B cell (primary cell): ENCODE measurements at regions not wholly inside any gene's neighbourhood (a gene's known extent, or its start where the extent isn't known, plus 50 kb on each side); places are given as distances from the start of the nearest gene placed in this dataset.

Source experiments
- ATAC-seq: fragments of 200-7000 bp; cut with Tn5 transposase; one replicate; pipeline ENCODE4 v1.10.0; 2021; ENCODE audit warnings: low read depth, mild to moderate bottlenecking, moderate number of reproducible peaks, moderate library complexity
- CTCF ChIA-PET: fragments of 350-600 bp; sonication (Branson Sonifier 250); formaldehyde crosslinking; loops from one replicate; lab custom pipeline; 2021; ENCODE audit warnings: antibody characterized with exemption, inconsistent platforms; lab: Charles Lee
- POLR2A ChIA-PET: fragments of 350-600 bp; sonication (Branson Sonifier 250); formaldehyde crosslinking; loops from one replicate; lab custom pipeline; 2021; ENCODE audit warnings: antibody characterized with exemption; lab: Charles Lee
- DNase-seq: peaks from one replicate; pipeline ENCODE4 v3.0.0; 2013
- H2AFZ ChIP-seq: 2 replicates; pipeline ENCODE4 v1.6.1; 2012; ENCODE audit warnings: mild to moderate bottlenecking, low read depth, low read length; ENCODE audit not compliant: insufficient read depth, poor library complexity, severe bottlenecking
- H3K27ac ChIP-seq, 2 donors: 1 replicate in 1 of 2; 2 replicates in 1 of 2; pipeline ENCODE4 v1.5.1; 2012 to 2013; ENCODE audit warnings: low read length in 2 of 2, mild to moderate bottlenecking in 2 of 2, moderate library complexity in 1 of 2
- H3K27me3 ChIP-seq, 4 experiments: fragments of 200-600 bp in 1 of 4; sonication (generic) in 1 of 4; replicated peaks in 1 of 4; 1 replicate in 2 of 4; 2 replicates in 2 of 4; pipeline versions ENCODE4 v1.6.1 to v1.7.0; 2013 to 2016; ENCODE audit warnings: low read length in 3 of 4, mild to moderate bottlenecking in 2 of 4, mixed read lengths in 1 of 4, moderate library complexity in 1 of 4; ENCODE audit not compliant: insufficient read depth in 4 of 4, control insufficient read depth in 3 of 4; ENCODE audit errors: control extremely low read depth in 1 of 4
- H3K36me3 ChIP-seq, 2 experiments: replicated peaks in 1 of 2; 1 replicate in 1 of 2; 2 replicates in 1 of 2; pipeline versions ENCODE4 v1.6.1 to v1.7.1; 2013; ENCODE audit warnings: low read length in 1 of 2; ENCODE audit not compliant: insufficient read depth in 2 of 2, control insufficient read depth in 1 of 2; ENCODE audit errors: control extremely low read depth in 1 of 2, extremely low read depth in 1 of 2
- H3K4me1 ChIP-seq, 2 donors: fragments of 200-600 bp in 1 of 2; sonication (generic) in 1 of 2; 1 replicate in 1 of 2; 2 replicates in 1 of 2; pipeline versions ENCODE4 v1.5.1 to v1.6.1; 2013 to 2017; ENCODE audit warnings: low read length in 2 of 2; ENCODE audit not compliant: control insufficient read depth in 2 of 2, insufficient read depth in 2 of 2
- H3K4me2 ChIP-seq: replicated peaks from 2 replicates; pipeline ENCODE3; 2012; ENCODE audit warnings: mild to moderate bottlenecking, low read depth, low read length; ENCODE audit not compliant: poor library complexity, severe bottlenecking
- H3K4me3 ChIP-seq, 5 experiments: fragments of 200-600 bp in 1 of 5; sonication (generic) in 1 of 5; 1 replicate in 3 of 5; 2 replicates in 2 of 5; pipeline versions ENCODE4 v1.5.1 to v1.7.0; 2011 to 2016; ENCODE audit warnings: low read length in 4 of 5, mild to moderate bottlenecking in 4 of 5, low read depth in 2 of 5, control low read depth in 1 of 5, moderate library complexity in 1 of 5; ENCODE audit not compliant: insufficient read depth in 1 of 5; ENCODE audit errors: control extremely low read depth in 1 of 5, extremely low read depth in 1 of 5
- H3K79me2 ChIP-seq: fragments of 200-600 bp; sonication (generic); one replicate; pipeline ENCODE4 v1.6.0; 2016; ENCODE audit warnings: low read length; ENCODE audit not compliant: control insufficient read depth, insufficient read depth
- H3K9ac ChIP-seq: fragments of 200-600 bp; sonication (generic); 2 replicates; pipeline ENCODE4 v1.6.1; 2017; ENCODE audit warnings: mild to moderate bottlenecking, low read length, moderate library complexity
- H3K9me3 ChIP-seq, 3 donors: one replicate each; pipeline versions ENCODE4 v1.6.1 to v1.7.1; 2013; ENCODE audit warnings: low read length in 2 of 3; ENCODE audit not compliant: control insufficient read depth in 2 of 3, insufficient read depth in 1 of 3; ENCODE audit errors: control extremely low read depth in 1 of 3
- H4K20me1 ChIP-seq: 2 replicates; pipeline ENCODE4 v1.6.0; 2012; ENCODE audit warnings: mild to moderate bottlenecking, low read length; ENCODE audit not compliant: insufficient read depth, control insufficient read depth, poor library complexity, severe bottlenecking
- H3K27ac Mint-ChIP-seq: one replicate; pipeline ENCODE4 v1.8.0; 2021; ENCODE audit warnings: mixed read lengths
- H3K27me3 Mint-ChIP-seq: one replicate; pipeline ENCODE4 v1.8.0; 2021; ENCODE audit warnings: mixed read lengths
- H3K4me1 Mint-ChIP-seq: one replicate; pipeline ENCODE4 v1.8.0; 2021; ENCODE audit warnings: mixed read lengths
- H3K4me3 Mint-ChIP-seq: one replicate; pipeline ENCODE4 v1.8.0; 2021; ENCODE audit warnings: mixed read lengths
- H3K9me3 Mint-ChIP-seq: one replicate; pipeline ENCODE4 v1.8.0; 2022; ENCODE audit warnings: mixed read lengths; ENCODE audit not compliant: insufficient read depth
- CTCF ChIP-seq: fragments of 200-600 bp; IDR thresholded peaks from one replicate; pipeline ENCODE4 v1.8.0; 2022; ENCODE audit warnings: antibody characterized with exemption, mild to moderate bottlenecking
- EZH2 ChIP-seq: IDR thresholded peaks from 2 replicates; pipeline ENCODE4 v1.6.1; 2012; ENCODE audit warnings: borderline replicate concordance, low read depth, mild to moderate bottlenecking, moderate library complexity, low read length; ENCODE audit not compliant: insufficient read depth, poor library complexity, severe bottlenecking
- WGBS: methylation state at CpG from one replicate; pipeline ENCODE4 v1.1.5; 2013; ENCODE audit warnings: missing lambda C conversion rate; ENCODE audit not compliant: insufficient coverage; 5-methylcytosine and 5-hydroxymethylcytosine counted together
- intact Hi-C: fragments of 100-400 bp; cut with micrococcal nuclease; formaldehyde crosslinking; loops from one replicate; pipeline ENCODE4 v1.10.0; 2022

DNA sequence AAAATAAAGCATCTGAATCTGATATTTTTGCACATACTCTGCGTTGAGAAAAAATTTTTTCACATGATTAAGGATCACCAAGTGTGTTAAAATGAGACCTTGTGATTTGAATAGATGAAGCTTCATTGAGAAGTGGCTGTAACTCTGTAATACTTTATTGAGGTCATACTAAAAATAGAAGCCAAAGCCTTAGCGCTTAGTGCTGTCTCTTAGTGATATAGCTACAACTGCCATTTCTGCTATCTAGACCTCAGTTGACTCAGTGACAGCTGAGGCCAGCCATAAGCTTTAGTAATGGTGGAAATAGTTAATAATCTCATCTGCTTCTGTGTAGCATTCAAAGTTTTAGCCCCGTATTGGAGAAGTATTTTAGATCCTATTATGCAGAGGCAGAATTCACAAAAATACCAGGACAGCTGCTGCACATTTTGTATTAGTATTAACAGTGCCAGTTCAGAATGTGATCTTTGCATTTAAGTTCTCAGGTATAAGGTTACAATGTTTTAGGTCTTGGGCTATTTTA lies 107.4 kb upstream of the SGCD start:
- no peak for DNase-seq
- H3K27ac ChIP-seq: no peak overlapping the region
- no peak for TF ChIP-seq EZH2
- TF ChIP-seq CTCF: no peak
- POLR2A ChIA-PET: no interaction called here
- no peaks in the 10 kb centered on the region for H3K4me1 ChIP-seq
- no peaks in the 10 kb centered on the region for H3K27me3 ChIP-seq
- H3K36me3 ChIP-seq: no peaks in the 10 kb centered on the region
- CTCF ChIA-PET: no interaction called here
- WGBS: 92% methylated on average over 2 of the region's 3 CpGs
- Mint-ChIP-seq H3K27me3 (no peaks in the 10 kb centered on the region), H3K4me3 (no peak overlapping the region), H3K9me3 (no peaks in the 10 kb centered on the region), H3K27ac (no peak overlapping the region), H3K4me1 (no peaks in the 10 kb centered on the region)
- ATAC-seq: no peak
- intact Hi-C loops: no loop called here
- peaks cover 0 to 3% (median 0%) of the 10 kb centered on the region in 3 donors for H3K9me3 ChIP-seq
- no peak overlapping the region for H3K9ac ChIP-seq
- no peaks in the 10 kb centered on the region for H4K20me1 ChIP-seq
- no peaks in the 10 kb centered on the region for H3K79me2 ChIP-seq
- H3K4me3 ChIP-seq: no peak overlapping the region
- no peak overlapping the region for H2AFZ ChIP-seq
- no peak overlapping the region for H3K4me2 ChIP-seq

DNA sequence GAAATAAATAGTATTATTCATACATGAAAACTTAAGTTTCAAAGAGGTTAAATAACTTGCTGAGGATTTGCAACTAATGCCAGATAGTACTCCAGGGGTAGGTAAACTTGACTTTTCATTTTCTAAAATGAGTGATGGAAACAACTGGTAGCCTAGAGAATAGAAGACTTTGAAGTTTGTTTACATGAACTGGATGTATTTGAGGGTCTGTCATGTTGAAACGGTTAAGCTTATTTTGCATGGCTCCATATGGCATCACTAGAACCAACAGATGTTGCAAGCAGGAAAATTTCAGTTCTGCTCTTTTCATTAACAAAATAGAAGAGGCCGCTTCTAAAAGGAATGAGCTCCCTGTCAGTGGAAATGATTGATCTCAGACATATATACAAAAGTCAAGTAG lies 105.1 kb upstream of the SGCD start:
- POLR2A ChIA-PET: no interaction called here
- Histone ChIP-seq H3K4me3 (no peak overlapping the region), H3K9me3 (peaks cover 0 to under 1% (median 0%) of the 10 kb centered on the region in 3 donors), H3K36me3 (no peaks in the 10 kb centered on the region), H3K4me1 (no peaks in the 10 kb centered on the region), H3K27ac (no peak overlapping the region), H4K20me1 (no peaks in the 10 kb centered on the region), H3K27me3 (no peaks in the 10 kb centered on the region), H3K4me2 (no peak overlapping the region), H3K9ac (no peak overlapping the region), H3K79me2 (no peaks in the 10 kb centered on the region), H2AFZ (no peak overlapping the region)
- intact Hi-C loops: no loop called here
- Mint-ChIP-seq H3K27me3 (no peaks in the 10 kb centered on the region), H3K9me3 (no peaks in the 10 kb centered on the region), H3K4me3 (no peak overlapping the region), H3K27ac (no peak overlapping the region), H3K4me1 (no peaks in the 10 kb centered on the region)
- DNase-seq (no peak), ATAC-seq (no peak)
- no peak for TF ChIP-seq CTCF
- CTCF ChIA-PET: no interaction called here
- no CpG with 5 or more reads among the region's 2 CpGs for WGBS
